ENCODE measurements at regions not wholly inside any gene's neighbourhood (a gene's known extent, or its start where the extent isn't known, plus 50 kb on each side); places are given as distances from the start of the nearest gene placed in this dataset.

GRCh38 chr1:79364896-79365295 is 358.4 kb upstream of the ADGRL4 start:
- Histone ChIP-seq H3K27me3 (ENCODE audit: control insufficient read depth, insufficient read depth, low read length) (no peaks in the 10 kb centered on the region), H3K27ac (ENCODE audit: low read depth, low read length) (no peak overlapping the region)

GRCh38 chr1:79363430-79363829 is 356.9 kb upstream of the ADGRL4 start:
- no peak overlapping the region for H3K4me3 ChIP-seq (ENCODE audit: low read depth, low read length)
- H3K27ac ChIP-seq (ENCODE audit: low read depth, low read length) = no peak overlapping the region
- H3K9ac ChIP-seq (ENCODE audit: low read depth, low read length) = no peak overlapping the region
- peaks cover 6% of the 10 kb centered on the region; the same call in 1 of the 2 replicates for H3K4me1 ChIP-seq (ENCODE audit: control insufficient read depth, insufficient read depth, low read length)
- H3K27me3 ChIP-seq (ENCODE audit: control insufficient read depth, insufficient read depth, low read length) = no peaks in the 10 kb centered on the region
- H3K36me3 ChIP-seq (ENCODE audit: control insufficient read depth, insufficient read depth, low read length) = no peaks in the 10 kb centered on the region
- H3K9me3 ChIP-seq (ENCODE audit: control insufficient read depth, insufficient read depth, low read length) = no peaks in the 10 kb centered on the region

More at GRCh38 chr1:79364896-79365295, 358.4 kb upstream of the ADGRL4 start:
- no peaks in the 10 kb centered on the region for H3K36me3 ChIP-seq (ENCODE audit: control insufficient read depth, insufficient read depth, low read length)
- no peak overlapping the region for H3K4me3 ChIP-seq (ENCODE audit: low read depth, low read length)
- H3K9me3 ChIP-seq (ENCODE audit: control insufficient read depth, insufficient read depth, low read length) = no peaks in the 10 kb centered on the region
- no peak overlapping the region for H3K9ac ChIP-seq (ENCODE audit: low read depth, low read length)
- peaks cover 6% of the 10 kb centered on the region; the same call in 1 of the 2 replicates for H3K4me1 ChIP-seq (ENCODE audit: control insufficient read depth, insufficient read depth, low read length)

GRCh38 chr1:79362470-79362869 is 355.9 kb upstream of the ADGRL4 start:
- Histone ChIP-seq H3K9ac (ENCODE audit: low read depth, low read length) (no peak overlapping the region), H3K27me3 (ENCODE audit: control insufficient read depth, insufficient read depth, low read length) (no peaks in the 10 kb centered on the region), H3K36me3 (ENCODE audit: control insufficient read depth, insufficient read depth, low read length) (no peaks in the 10 kb centered on the region)

GRCh38 chr1:79355090-79355489 is 348.6 kb upstream of the ADGRL4 start:
- no peaks in the 10 kb centered on the region for H3K36me3 ChIP-seq (ENCODE audit: control insufficient read depth, insufficient read depth, low read length)
- no peaks in the 10 kb centered on the region for H3K27me3 ChIP-seq (ENCODE audit: control insufficient read depth, insufficient read depth, low read length)
- H3K9me3 ChIP-seq (ENCODE audit: control insufficient read depth, insufficient read depth, low read length) = no peaks in the 10 kb centered on the region
- H3K9ac ChIP-seq (ENCODE audit: low read depth, low read length) = no peak overlapping the region
- no peak overlapping the region for H3K27ac ChIP-seq (ENCODE audit: low read depth, low read length)
- no peaks in the 10 kb centered on the region for H3K4me1 ChIP-seq (ENCODE audit: control insufficient read depth, insufficient read depth, low read length)
- no peak overlapping the region for H3K4me3 ChIP-seq (ENCODE audit: low read depth, low read length)

More at GRCh38 chr1:79362470-79362869, 355.9 kb upstream of the ADGRL4 start:
- no peaks in the 10 kb centered on the region for H3K9me3 ChIP-seq (ENCODE audit: control insufficient read depth, insufficient read depth, low read length)
- no peak overlapping the region for H3K27ac ChIP-seq (ENCODE audit: low read depth, low read length)
- H3K4me3 ChIP-seq (ENCODE audit: low read depth, low read length) = no peak overlapping the region
- peaks cover 6% of the 10 kb centered on the region; the same call in 1 of the 2 replicates for H3K4me1 ChIP-seq (ENCODE audit: control insufficient read depth, insufficient read depth, low read length)

- Histone ChIP-seq H3K4me3 (ENCODE audit: low read depth, low read length) (no peak overlapping the region), H3K9me3 (ENCODE audit: control insufficient read depth, insufficient read depth, low read length) (no peaks in the 10 kb centered on the region), H3K27me3 (ENCODE audit: control insufficient read depth, insufficient read depth, low read length) (no peaks in the 10 kb centered on the region), H3K4me1 (ENCODE audit: control insufficient read depth, insufficient read depth, low read length) (no peaks in the 10 kb centered on the region), H3K27ac (ENCODE audit: low read depth, low read length) (no peak overlapping the region), H3K9ac (ENCODE audit: low read depth, low read length) (no peak overlapping the region), H3K36me3 (ENCODE audit: control insufficient read depth, insufficient read depth, low read length) (no peaks in the 10 kb centered on the region)
These were observed 346.7 kb upstream of the ADGRL4 start for GRCh38 chr1:79353224-79353623.

- H3K9ac ChIP-seq (ENCODE audit: low read depth, low read length) = no peak overlapping the region
- H3K4me1 ChIP-seq (ENCODE audit: control insufficient read depth, insufficient read depth, low read length) = peaks cover 3% of the 10 kb centered on the region; the same call in 1 of the 2 replicates
- no peaks in the 10 kb centered on the region for H3K27me3 ChIP-seq (ENCODE audit: control insufficient read depth, insufficient read depth, low read length)
- no peaks in the 10 kb centered on the region for H3K36me3 ChIP-seq (ENCODE audit: control insufficient read depth, insufficient read depth, low read length)
- peaks cover 3% of the 10 kb centered on the region; the same call in 1 of the 2 replicates for H3K9me3 ChIP-seq (ENCODE audit: control insufficient read depth, insufficient read depth, low read length)
- no peak overlapping the region for H3K27ac ChIP-seq (ENCODE audit: low read depth, low read length)
- H3K4me3 ChIP-seq (ENCODE audit: low read depth, low read length) = no peak overlapping the region
These were observed 320.3 kb upstream of the ADGRL4 start for GRCh38 chr1:79326875-79327274.

- Histone ChIP-seq H3K36me3 (ENCODE audit: control insufficient read depth, insufficient read depth, low read length) (no peaks in the 10 kb centered on the region), H3K9me3 (ENCODE audit: control insufficient read depth, insufficient read depth, low read length) (peaks cover 3% of the 10 kb centered on the region; the same call in 1 of the 2 replicates), H3K27me3 (ENCODE audit: control insufficient read depth, insufficient read depth, low read length) (no peaks in the 10 kb centered on the region), H3K4me3 (ENCODE audit: low read depth, low read length) (no peak overlapping the region), H3K27ac (ENCODE audit: low read depth, low read length) (no peak overlapping the region), H3K4me1 (ENCODE audit: control insufficient read depth, insufficient read depth, low read length) (peaks cover 3% of the 10 kb centered on the region; the same call in 1 of the 2 replicates), H3K9ac (ENCODE audit: low read depth, low read length) (no peak overlapping the region)
These were observed 319.2 kb upstream of the ADGRL4 start for GRCh38 chr1:79325705-79326104.

GRCh38 chr1:79325126-79325525 is 318.6 kb upstream of the ADGRL4 start:
- H3K36me3 ChIP-seq (ENCODE audit: control insufficient read depth, insufficient read depth, low read length) = no peaks in the 10 kb centered on the region
- H3K4me3 ChIP-seq (ENCODE audit: low read depth, low read length) = no peak overlapping the region
- peaks cover 3% of the 10 kb centered on the region; the same call in 1 of the 2 replicates for H3K9me3 ChIP-seq (ENCODE audit: control insufficient read depth, insufficient read depth, low read length)
- H3K27me3 ChIP-seq (ENCODE audit: control insufficient read depth, insufficient read depth, low read length) = no peaks in the 10 kb centered on the region
- H3K9ac ChIP-seq (ENCODE audit: low read depth, low read length) = no peak overlapping the region
- H3K4me1 ChIP-seq (ENCODE audit: control insufficient read depth, insufficient read depth, low read length) = peaks cover 3% of the 10 kb centered on the region; the same call in 1 of the 2 replicates
- no peak overlapping the region for H3K27ac ChIP-seq (ENCODE audit: low read depth, low read length)

GRCh38 chr1:79323239-79324025 is 316.9 kb upstream of the ADGRL4 start:
- no peak overlapping the region for H3K27ac ChIP-seq (ENCODE audit: low read depth, low read length)
- H3K9ac ChIP-seq (ENCODE audit: low read depth, low read length) = no peak overlapping the region

GRCh38 chr1:79322511-79323027 is 316.0 kb upstream of the ADGRL4 start:
- H3K4me3 ChIP-seq (ENCODE audit: low read depth, low read length) = no peak overlapping the region
- H3K4me1 ChIP-seq (ENCODE audit: control insufficient read depth, insufficient read depth, low read length) = no peaks in the 10 kb centered on the region
- peaks cover 3% of the 10 kb centered on the region; the same call in 1 of the 2 replicates for H3K9me3 ChIP-seq (ENCODE audit: control insufficient read depth, insufficient read depth, low read length)
- H3K27ac ChIP-seq (ENCODE audit: low read depth, low read length) = no peak overlapping the region
- H3K27me3 ChIP-seq (ENCODE audit: control insufficient read depth, insufficient read depth, low read length) = no peaks in the 10 kb centered on the region
- no peaks in the 10 kb centered on the region for H3K36me3 ChIP-seq (ENCODE audit: control insufficient read depth, insufficient read depth, low read length)
- no peak overlapping the region for H3K9ac ChIP-seq (ENCODE audit: low read depth, low read length)

More at GRCh38 chr1:79323239-79324025, 316.9 kb upstream of the ADGRL4 start:
- Histone ChIP-seq H3K4me3 (ENCODE audit: low read depth, low read length) (no peak overlapping the region), H3K36me3 (ENCODE audit: control insufficient read depth, insufficient read depth, low read length) (no peaks in the 10 kb centered on the region), H3K9me3 (ENCODE audit: control insufficient read depth, insufficient read depth, low read length) (peaks cover 3% of the 10 kb centered on the region; the same call in 1 of the 2 replicates), H3K27me3 (ENCODE audit: control insufficient read depth, insufficient read depth, low read length) (no peaks in the 10 kb centered on the region), H3K4me1 (ENCODE audit: control insufficient read depth, insufficient read depth, low read length) (no peaks in the 10 kb centered on the region)

- no peak overlapping the region for H3K4me3 ChIP-seq (ENCODE audit: low read depth, low read length)
These were observed 305.9 kb upstream of the ADGRL4 start for GRCh38 chr1:79312438-79312837.

More at GRCh38 chr1:79312438-79312837, 305.9 kb upstream of the ADGRL4 start:
- Histone ChIP-seq H3K9me3 (ENCODE audit: control insufficient read depth, insufficient read depth, low read length) (no peaks in the 10 kb centered on the region), H3K9ac (ENCODE audit: low read depth, low read length) (no peak overlapping the region), H3K36me3 (ENCODE audit: control insufficient read depth, insufficient read depth, low read length) (no peaks in the 10 kb centered on the region), H3K27ac (ENCODE audit: low read depth, low read length) (no peak overlapping the region), H3K4me1 (ENCODE audit: control insufficient read depth, insufficient read depth, low read length) (no peaks in the 10 kb centered on the region), H3K27me3 (ENCODE audit: control insufficient read depth, insufficient read depth, low read length) (no peaks in the 10 kb centered on the region)

All from HUES48 (cell line).